ENCODE measurements at regions not wholly inside any gene's neighbourhood (a gene's known extent, or its start where the extent isn't known, plus 50 kb on each side); places are given as distances from the start of the nearest gene placed in this dataset.

GRCh38 chr3:161555320-161555719 lies 58.7 kb downstream of the OTOL1 start:
- in situ Hi-C loops (cut with MboI; ENCODE audit: low sequenced_read_pairs): loop anchor here (25.0 kb wide), 1 partner anchor 307 kb away; no protein-coding TSS in a partner anchor
- Histone ChIP-seq H3K4me3 (no peak overlapping the region), H3K4me1 (no peaks in the 10 kb centered on the region), H3K9me3 (no peaks in the 10 kb centered on the region), H3K36me3 (replicated peaks) (no peaks in the 10 kb centered on the region), H3K27me3 (ENCODE audit: low read depth) (no peaks in the 10 kb centered on the region)
- no peak for DNase-seq (ENCODE audit: low spot score in 2 of 2)

DNA sequence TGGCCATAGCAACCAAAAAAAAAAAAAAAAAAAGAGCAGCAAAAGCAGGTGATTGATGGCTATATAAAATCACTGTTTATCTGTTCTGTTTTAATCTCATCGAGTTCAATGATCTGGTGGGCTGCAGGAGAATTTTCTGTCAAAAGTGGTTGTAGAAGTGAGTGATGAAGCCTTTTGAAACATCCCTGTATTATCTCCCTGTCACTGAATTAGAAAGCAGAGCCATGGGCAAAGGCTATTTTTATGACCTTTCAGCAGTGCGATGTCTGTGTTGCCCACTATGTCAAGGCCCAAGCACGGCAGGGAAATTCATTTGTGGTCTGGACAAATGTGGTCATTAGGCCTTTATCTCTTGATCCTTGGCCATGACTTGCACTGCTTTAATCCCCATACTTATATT lies 59.9 kb downstream of the OTOL1 start:
- in situ Hi-C loops (cut with MboI; ENCODE audit: low sequenced_read_pairs): loop anchor here (25.0 kb wide), 1 partner anchor 306 kb away; no protein-coding TSS in a partner anchor
- no peak for DNase-seq (ENCODE audit: low spot score in 2 of 2)
- Histone ChIP-seq H3K9me3 (no peaks in the 10 kb centered on the region), H3K27me3 (ENCODE audit: low read depth) (no peaks in the 10 kb centered on the region), H3K4me3 (no peak overlapping the region), H3K4me1 (peaks cover 3% of the 10 kb centered on the region), H3K36me3 (replicated peaks) (no peaks in the 10 kb centered on the region)

DNA sequence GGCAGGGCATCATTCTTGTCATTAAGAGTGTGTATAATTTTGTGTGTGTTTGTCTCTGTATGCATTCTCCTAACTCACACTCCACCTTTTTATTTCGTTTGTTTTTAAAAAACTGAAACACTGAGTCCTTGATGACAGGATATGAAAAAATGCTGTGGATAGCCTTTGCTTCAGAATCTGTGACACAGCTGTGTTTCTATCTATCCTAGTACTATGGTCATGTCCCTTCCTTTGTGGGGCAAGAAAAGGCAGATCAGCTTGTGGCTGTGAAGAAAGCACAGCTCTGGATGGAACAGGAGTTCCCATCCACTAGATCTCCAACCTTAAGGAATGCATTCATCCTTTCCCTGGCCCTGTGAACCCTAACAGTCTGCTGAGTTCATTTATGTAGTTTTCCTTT lies 60.3 kb downstream of the OTOL1 start:
- Histone ChIP-seq H3K27me3 (ENCODE audit: low read depth) (no peaks in the 10 kb centered on the region), H3K9me3 (no peaks in the 10 kb centered on the region), H3K4me3 (no peak overlapping the region), H3K36me3 (replicated peaks) (no peaks in the 10 kb centered on the region), H3K4me1 (peaks cover 3% of the 10 kb centered on the region)
- no peak for DNase-seq (ENCODE audit: low spot score in 2 of 2)
- in situ Hi-C loops (cut with MboI; ENCODE audit: low sequenced_read_pairs): loop anchor here (25.0 kb wide), 1 partner anchor 305 kb away; no protein-coding TSS in a partner anchor

- H3K27me3 ChIP-seq (ENCODE audit: low read depth): no peaks in the 10 kb centered on the region
- H3K9me3 ChIP-seq: no peaks in the 10 kb centered on the region
- H3K4me1 ChIP-seq: peaks cover 3% of the 10 kb centered on the region
- H3K36me3 ChIP-seq (replicated peaks): no peaks in the 10 kb centered on the region
- in situ Hi-C loops (cut with MboI; ENCODE audit: low sequenced_read_pairs): loop anchor here (25.0 kb wide), 1 partner anchor 305 kb away; no protein-coding TSS in a partner anchor
- H3K4me3 ChIP-seq: no peak overlapping the region
- DNase-seq (ENCODE audit: low spot score in 2 of 2): no peak
These were observed 61.0 kb downstream of the OTOL1 start for GRCh38 chr3:161557445-161558150.

DNA sequence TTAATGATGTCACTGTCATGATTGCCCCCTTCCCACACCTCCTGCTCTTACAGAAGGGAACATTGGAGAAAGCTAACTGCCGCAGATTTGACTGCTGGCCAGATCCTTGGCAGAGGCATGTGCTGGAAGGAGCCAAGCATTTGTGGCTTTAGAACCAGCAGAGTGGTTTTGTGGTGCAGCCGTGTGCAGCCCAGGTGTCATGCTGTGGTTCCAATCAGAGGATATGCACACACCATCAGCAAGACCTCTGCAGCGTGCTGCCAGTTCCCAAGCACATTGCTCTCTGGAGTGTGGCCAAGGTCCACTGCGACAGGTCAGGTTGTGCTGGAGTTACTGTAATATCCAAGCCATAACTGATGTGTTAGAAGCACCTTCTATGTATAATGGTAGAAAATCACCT lies 61.6 kb downstream of the OTOL1 start:
- in situ Hi-C loops (cut with MboI; ENCODE audit: low sequenced_read_pairs): loop anchor here (25.0 kb wide), 1 partner anchor 304 kb away; no protein-coding TSS in a partner anchor
- Histone ChIP-seq H3K4me3 (no peak overlapping the region), H3K36me3 (replicated peaks) (no peaks in the 10 kb centered on the region), H3K9me3 (no peaks in the 10 kb centered on the region), H3K4me1 (peaks cover 3% of the 10 kb centered on the region), H3K27me3 (ENCODE audit: low read depth) (no peaks in the 10 kb centered on the region)
- DNase-seq (ENCODE audit: low spot score in 2 of 2): no peak

GRCh38 chr3:161559177-161559998 lies 62.8 kb downstream of the OTOL1 start:
- Histone ChIP-seq H3K4me3 (no peak overlapping the region), H3K27me3 (ENCODE audit: low read depth) (no peaks in the 10 kb centered on the region), H3K9me3 (no peaks in the 10 kb centered on the region), H3K4me1 (peaks cover 3% of the 10 kb centered on the region), H3K36me3 (replicated peaks) (no peaks in the 10 kb centered on the region)
- peak; percentile 38 to 66 for DNase-seq (ENCODE audit: low spot score in 2 of 2)
- in situ Hi-C loops (cut with MboI; ENCODE audit: low sequenced_read_pairs): loop anchor here (25.0 kb wide), 1 partner anchor 303 kb away; no protein-coding TSS in a partner anchor

GRCh38 chr3:161560008-161560637 lies 63.5 kb downstream of the OTOL1 start:
- peaks cover 3% of the 10 kb centered on the region for H3K4me1 ChIP-seq
- in situ Hi-C loops (cut with MboI; ENCODE audit: low sequenced_read_pairs): loop anchor here (25.0 kb wide), 1 partner anchor 302 kb away; no protein-coding TSS in a partner anchor
- no peak overlapping the region for H3K4me3 ChIP-seq
- peak; percentile 60 to 74 for DNase-seq (ENCODE audit: low spot score in 2 of 2)
- H3K27me3 ChIP-seq (ENCODE audit: low read depth): no peaks in the 10 kb centered on the region
- H3K36me3 ChIP-seq (replicated peaks): no peaks in the 10 kb centered on the region
- no peaks in the 10 kb centered on the region for H3K9me3 ChIP-seq

GRCh38 chr3:161567577-161568361 lies 71.2 kb downstream of the OTOL1 start:
- in situ Hi-C loops (cut with MboI; ENCODE audit: low sequenced_read_pairs): loop anchor here (25.0 kb wide), 1 partner anchor 295 kb away; no protein-coding TSS in a partner anchor
- Histone ChIP-seq H3K4me3 (no peak overlapping the region), H3K4me1 (no peaks in the 10 kb centered on the region), H3K36me3 (replicated peaks) (no peaks in the 10 kb centered on the region), H3K9me3 (no peaks in the 10 kb centered on the region), H3K27me3 (ENCODE audit: low read depth) (no peaks in the 10 kb centered on the region)
- no peak for DNase-seq (ENCODE audit: low spot score in 2 of 2)

DNA sequence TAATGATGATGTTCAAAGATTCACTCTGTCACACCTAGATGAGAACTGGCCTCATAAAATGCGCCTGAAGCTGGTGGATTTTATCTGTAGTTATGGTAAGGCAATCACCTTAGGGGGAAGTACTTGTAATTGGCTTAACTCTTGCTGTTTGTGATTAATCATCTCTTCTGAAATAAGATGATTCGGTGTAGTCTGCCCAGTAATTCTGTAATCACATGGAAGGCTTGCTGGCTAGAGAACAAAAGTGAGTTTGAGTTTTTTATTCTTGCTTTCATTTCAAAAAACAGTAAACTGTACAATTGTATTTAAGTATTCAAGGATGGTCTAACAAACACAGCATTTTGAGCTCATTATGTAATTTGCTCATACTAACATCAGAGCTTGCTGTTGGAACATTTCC lies 72.1 kb downstream of the OTOL1 start:
- Histone ChIP-seq H3K4me1 (no peaks in the 10 kb centered on the region), H3K4me3 (no peak overlapping the region), H3K36me3 (replicated peaks) (no peaks in the 10 kb centered on the region), H3K9me3 (no peaks in the 10 kb centered on the region), H3K27me3 (ENCODE audit: low read depth) (no peaks in the 10 kb centered on the region)
- in situ Hi-C loops (cut with MboI; ENCODE audit: low sequenced_read_pairs): loop anchor here (25.0 kb wide), 1 partner anchor 294 kb away; no protein-coding TSS in a partner anchor
- DNase-seq (ENCODE audit: low spot score in 2 of 2): no peak

DNA sequence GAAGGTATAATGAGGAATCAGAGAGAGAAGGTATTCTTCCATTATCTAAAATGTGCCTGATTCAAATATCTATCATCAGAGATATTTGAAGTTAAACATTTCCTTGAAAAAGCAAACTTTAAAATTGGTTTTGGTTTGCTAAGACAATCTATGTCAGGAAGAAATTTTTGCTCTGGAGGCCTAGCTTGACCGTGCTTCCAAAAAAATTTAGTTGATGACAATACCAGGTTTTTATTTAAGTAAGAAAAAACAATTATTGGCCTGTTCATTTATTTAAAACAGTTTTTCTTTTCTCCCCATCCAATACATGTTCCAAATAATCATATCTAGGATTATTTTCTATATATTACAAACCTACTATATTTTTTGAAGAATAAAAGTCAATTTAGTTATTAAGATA lies 75.3 kb downstream of the OTOL1 start:
- Histone ChIP-seq H3K9me3 (no peaks in the 10 kb centered on the region), H3K4me3 (no peak overlapping the region), H3K4me1 (peaks cover 13% of the 10 kb centered on the region), H3K36me3 (replicated peaks) (no peaks in the 10 kb centered on the region), H3K27me3 (ENCODE audit: low read depth) (no peaks in the 10 kb centered on the region)
- in situ Hi-C loops (cut with MboI; ENCODE audit: low sequenced_read_pairs): loop anchor here (25.0 kb wide), 1 partner anchor 290 kb away; no protein-coding TSS in a partner anchor
- DNase-seq (ENCODE audit: low spot score in 2 of 2): no peak

DNA sequence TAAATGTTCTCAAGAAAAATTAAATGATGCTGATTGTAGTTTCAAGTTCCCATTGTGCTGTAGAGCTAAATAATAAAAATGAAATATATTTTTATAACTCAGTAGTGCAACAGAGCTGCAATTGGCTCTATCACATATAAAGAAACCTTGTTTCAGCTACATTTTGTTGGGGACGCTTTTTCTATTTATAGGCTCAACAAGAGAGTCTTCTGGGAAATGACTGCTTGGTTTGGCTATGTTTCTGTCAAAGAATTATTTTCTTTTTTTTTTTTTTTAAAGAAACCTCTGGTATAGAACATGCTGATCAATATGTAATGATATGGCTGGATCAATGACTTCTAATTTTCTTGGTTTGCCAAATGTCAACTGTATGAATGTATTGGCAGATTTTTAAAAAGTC lies 76.5 kb downstream of the OTOL1 start:
- in situ Hi-C loops (cut with MboI; ENCODE audit: low sequenced_read_pairs): loop anchor here (25.0 kb wide), 1 partner anchor 289 kb away; no protein-coding TSS in a partner anchor
- no peaks in the 10 kb centered on the region for H3K36me3 ChIP-seq (replicated peaks)
- H3K9me3 ChIP-seq: no peaks in the 10 kb centered on the region
- DNase-seq (ENCODE audit: low spot score in 2 of 2): no peak
- peaks cover 17% of the 10 kb centered on the region for H3K4me1 ChIP-seq
- H3K4me3 ChIP-seq: no peak overlapping the region
- H3K27me3 ChIP-seq (ENCODE audit: low read depth): no peaks in the 10 kb centered on the region

DNA sequence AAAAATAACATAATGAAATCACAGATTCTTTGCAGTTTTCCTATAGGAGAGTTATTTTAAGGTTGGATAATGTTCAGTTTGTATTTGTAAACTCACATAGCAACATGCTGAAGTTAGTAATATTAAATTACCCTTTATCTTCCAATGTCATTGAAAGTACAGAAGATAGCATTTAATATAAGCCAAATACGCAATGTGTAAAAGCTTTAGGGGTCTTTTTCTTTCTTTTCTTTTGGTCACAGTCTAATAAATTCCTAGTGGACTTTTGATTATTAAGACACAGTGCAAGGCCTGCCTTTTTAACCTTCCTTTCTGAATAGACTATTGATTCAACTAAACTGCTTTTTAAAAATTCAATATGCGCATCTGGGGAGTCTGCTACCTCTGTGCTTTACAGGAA lies 79.3 kb downstream of the OTOL1 start:
- in situ Hi-C loops (cut with MboI; ENCODE audit: low sequenced_read_pairs): no loop called here
- peaks cover 29% of the 10 kb centered on the region for H3K4me1 ChIP-seq
- no peak for DNase-seq (ENCODE audit: low spot score in 2 of 2)
- H3K36me3 ChIP-seq (replicated peaks): no peaks in the 10 kb centered on the region
- no peaks in the 10 kb centered on the region for H3K27me3 ChIP-seq (ENCODE audit: low read depth)
- no peak overlapping the region for H3K4me3 ChIP-seq
- no peaks in the 10 kb centered on the region for H3K9me3 ChIP-seq

DNA sequence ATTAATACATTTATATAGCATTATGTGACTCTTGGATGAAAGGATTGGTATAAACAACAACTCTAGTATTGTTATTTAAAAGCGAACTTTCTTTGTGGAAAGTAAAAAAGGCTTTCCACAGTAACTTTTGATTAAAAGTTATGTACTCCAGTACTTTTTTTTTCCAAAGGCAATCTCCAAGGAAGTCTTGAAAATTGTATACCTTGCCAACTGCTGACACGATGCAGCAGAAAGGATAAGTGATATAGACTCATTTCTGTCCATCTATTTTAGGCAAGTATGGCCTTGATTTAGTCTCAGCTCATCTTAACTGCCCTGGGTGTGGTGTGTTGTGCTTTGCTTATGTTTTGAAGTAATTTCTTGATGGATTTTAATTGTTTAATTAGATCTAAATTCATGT lies 79.7 kb downstream of the OTOL1 start:
- peak in 1 of 2 experiments; percentile 90 for DNase-seq (ENCODE audit: low spot score in 2 of 2)
- peaks cover 29% of the 10 kb centered on the region for H3K4me1 ChIP-seq
- no peaks in the 10 kb centered on the region for H3K9me3 ChIP-seq
- no peaks in the 10 kb centered on the region for H3K36me3 ChIP-seq (replicated peaks)
- no peaks in the 10 kb centered on the region for H3K27me3 ChIP-seq (ENCODE audit: low read depth)
- in situ Hi-C loops (cut with MboI; ENCODE audit: low sequenced_read_pairs): no loop called here
- H3K4me3 ChIP-seq: no peak overlapping the region
